Fibroblast of upper back skin (primary cell): ENCODE measurements at regions not wholly inside any gene's neighbourhood (a gene's known extent, or its start where the extent isn't known, plus 50 kb on each side); places are given as distances from the start of the nearest gene placed in this dataset.

ENCODE experiments used
- DNase-seq: peaks from one replicate; pipeline ENCODE4 v3.0.0-alpha.2; 2013

DNA sequence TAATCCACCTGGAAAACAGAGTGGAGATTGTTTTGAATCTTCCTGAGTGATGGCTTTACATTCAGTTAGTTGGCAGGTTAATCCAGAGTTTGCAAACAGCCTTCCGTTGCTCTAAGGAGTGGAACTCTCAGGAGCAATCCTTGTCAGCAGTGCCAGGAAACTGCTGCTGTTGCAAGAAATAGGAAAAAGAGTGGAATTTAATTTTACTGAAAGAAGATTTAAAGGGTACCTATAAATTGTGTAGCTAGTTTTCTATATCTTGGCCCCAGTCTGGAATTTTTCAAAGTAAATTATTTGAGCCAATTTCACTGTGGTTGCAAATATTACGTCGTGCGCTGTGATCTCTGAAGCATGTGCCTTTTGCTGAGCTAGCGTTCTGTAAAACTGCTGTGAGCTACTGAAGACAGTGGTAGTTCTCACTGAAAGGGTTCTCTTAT is 55.5 kb upstream of the SLC5A12 start:
- DNase-seq: peak; percentile 71

GRCh38 chr11:26778000-26778757 is 56.3 kb upstream of the SLC5A12 start:
- peak; percentile 98 for DNase-seq

- peak; percentile 68 for DNase-seq
Observed at GRCh38 chr11:26779074-26779865, 57.4 kb upstream of the SLC5A12 start.

DNA sequence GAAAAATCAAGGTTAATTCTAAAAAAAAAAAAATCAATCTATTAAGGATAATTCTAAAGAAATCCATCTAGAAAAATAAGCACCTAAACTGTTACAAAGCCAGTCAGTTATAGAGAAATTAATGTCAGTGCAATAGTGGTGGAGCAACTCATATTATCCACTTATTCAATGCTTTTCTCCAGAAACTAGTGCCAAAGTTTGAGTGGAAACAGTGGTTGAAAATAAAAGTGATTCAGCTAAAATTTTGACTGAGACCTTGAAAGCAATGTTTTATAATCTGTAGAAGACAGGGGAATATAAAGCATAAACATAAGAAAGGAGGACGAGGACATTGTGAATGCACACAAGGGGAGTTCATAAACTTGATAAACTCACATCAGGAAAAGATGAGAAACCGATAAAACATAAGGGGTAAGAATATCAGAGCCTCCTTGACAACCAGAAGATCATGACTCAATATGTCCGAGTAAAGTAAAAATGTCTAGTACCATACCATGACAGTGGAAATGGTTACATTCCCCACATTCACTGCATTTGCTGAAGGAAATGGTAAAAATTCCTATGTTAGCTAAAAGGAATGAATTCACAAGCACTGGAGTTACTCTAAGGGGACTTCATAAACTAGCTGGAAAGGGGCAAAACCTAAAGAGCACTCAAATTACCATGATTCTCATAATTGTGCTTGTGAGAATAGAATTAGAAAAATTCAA is 58.7 kb upstream of the SLC5A12 start:
- DNase-seq: peak; percentile 75

DNA sequence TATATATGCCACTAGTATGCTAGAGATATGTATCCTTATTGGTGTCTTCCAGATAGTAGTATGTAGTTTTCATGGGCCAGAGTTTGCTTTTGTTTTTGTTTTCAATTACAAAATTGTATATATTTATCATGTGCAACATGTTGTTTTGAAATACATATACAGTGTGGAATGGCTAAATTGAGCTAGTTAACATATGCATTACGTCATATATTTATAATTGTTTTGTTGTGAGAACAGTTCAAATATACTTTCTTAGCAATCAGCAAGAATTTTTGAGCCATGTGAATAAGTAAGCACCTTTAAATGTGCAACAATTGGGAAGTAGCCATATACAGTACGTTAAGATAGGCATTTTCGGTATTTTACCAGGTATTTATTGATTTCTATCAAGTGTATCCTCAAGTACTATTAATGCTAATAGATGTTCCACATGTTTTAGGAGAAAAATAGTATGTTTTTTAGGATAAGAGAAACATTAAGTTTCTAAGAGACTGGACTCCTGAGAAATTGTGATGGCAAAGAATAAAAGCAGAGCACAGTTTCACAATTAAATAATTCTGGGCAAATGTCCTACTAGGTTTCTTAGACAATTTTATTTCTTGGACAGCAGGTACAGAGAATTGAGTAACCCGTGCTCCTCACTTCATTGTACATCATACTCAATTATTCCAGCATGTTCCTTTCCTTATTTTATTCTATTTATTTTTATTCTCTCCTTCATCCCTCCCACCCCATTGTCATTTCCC is 60.5 kb upstream of the SLC5A12 start:
- no peak for DNase-seq

DNA sequence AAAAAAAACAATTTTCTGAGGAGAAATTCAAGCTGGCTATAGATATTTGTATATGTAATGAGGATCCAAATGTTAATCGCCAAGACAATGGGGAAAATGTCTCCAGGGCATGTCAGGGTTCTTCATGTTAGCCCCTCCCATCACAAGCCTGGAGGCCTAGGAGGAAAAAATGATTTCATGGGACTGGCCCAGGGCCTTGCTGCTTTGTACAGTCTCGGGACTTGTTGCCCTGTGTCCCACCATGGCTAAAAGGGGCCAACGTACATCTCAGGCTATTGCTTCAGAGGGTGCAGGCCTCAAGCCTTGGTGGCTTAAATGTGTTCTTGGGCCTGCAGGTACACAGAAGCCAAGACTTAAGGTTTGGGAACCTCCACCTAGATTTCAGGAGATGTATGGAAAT is 62.1 kb upstream of the SLC5A12 start:
- no peak for DNase-seq

GRCh38 chr11:26790738-26791137 is 68.9 kb upstream of the SLC5A12 start:
- DNase-seq: no peak

- DNase-seq: peak; percentile 83
Observed at GRCh38 chr11:26792941-26793340, 71.1 kb upstream of the SLC5A12 start.

DNA sequence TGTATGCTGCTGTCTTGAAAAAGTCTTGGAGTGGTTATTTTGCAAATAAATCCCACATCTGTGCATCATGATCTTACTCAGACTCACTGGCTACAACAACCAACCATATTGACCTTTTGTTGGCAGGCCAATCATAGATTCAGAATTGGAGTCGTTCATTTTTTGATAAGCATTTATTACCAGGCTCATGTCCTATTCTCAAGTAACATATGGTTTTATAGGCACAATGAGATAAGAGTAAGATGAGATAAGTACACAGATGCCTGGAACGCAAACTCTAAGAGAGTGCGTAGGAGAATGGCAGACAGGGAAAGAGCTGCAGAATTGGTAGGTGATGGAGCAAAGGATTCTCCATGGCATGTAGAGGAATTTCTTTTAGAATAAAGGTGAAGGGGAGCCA is 71.6 kb upstream of the SLC5A12 start:
- no peak for DNase-seq

GRCh38 chr11:26801601-26802000 is 79.7 kb upstream of the SLC5A12 start:
- peak; percentile 28 for DNase-seq

- DNase-seq: peak; percentile 40
Observed at GRCh38 chr11:26805001-26805400, 83.1 kb upstream of the SLC5A12 start.

- peak; percentile 84 for DNase-seq
Observed at GRCh38 chr11:26806219-26806618, 84.4 kb upstream of the SLC5A12 start.

GRCh38 chr11:26820739-26821138 is 98.9 kb upstream of the SLC5A12 start:
- DNase-seq: peak; percentile 92

DNA sequence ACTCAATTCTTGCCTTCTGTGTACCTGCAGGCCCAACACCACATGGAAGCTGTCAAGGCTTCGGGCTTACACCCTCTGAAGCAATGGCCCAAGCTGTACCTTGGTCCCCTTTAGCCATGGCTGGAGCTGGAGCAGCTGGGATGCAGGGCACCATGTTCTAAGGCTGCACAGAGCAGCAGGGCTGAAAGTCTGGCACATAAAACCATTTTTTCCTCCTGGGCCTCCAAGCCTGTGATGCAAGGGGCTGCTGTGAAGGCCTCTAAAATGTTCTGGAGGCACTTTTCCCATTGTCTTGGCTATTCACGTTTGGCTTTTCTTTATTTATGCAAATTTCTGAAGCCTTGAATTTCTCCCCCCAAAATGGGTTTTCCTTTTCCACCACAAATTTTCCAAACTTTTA is 102.1 kb upstream of the SLC5A12 start:
- no peak for DNase-seq

DNA sequence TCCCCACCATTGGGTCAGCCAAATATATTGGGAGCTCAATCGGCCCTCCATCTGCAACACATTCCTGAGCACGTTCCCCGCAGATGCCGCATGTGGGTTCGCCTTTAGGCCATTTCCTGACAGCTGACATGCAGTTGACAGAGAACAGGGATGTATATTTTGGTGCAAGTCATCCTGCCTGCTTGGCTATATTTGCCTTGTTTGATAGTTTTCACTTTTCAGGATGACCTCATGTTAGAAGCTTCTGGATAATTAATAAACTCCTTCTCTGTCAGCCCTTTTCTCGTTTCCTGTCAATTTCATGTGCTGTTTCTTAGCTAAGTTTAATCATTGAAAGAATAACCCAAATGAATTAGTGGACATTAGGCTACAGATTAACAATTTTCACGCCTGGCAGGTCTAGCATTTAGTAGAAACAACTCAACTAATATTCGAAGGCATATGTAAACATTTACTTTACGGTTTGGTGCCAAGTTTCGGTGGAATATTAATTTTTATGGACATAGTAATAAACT is 105.8 kb upstream of the SLC5A12 start:
- DNase-seq: peak; percentile 80

- DNase-seq: no peak
Observed at GRCh38 chr11:26828288-26828687, 106.4 kb upstream of the SLC5A12 start.

DNA sequence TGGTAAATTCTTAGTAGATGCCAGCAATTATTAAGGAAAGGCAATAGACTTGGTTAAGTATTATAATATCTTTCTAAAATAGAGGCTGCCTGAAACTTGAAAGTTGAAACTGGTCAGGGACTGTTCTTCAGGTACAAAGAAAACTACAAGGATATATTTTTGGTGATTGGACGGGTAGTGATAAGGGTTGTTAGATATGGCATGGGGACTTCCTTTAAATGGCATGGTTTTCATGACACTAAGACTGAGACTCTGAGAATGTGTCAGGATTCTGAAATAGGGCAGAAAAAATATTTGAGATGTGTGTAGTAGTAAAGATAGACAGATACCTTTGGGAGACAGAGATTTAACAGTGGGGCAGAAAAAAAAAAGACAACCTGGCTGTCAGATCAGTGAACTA is 108.4 kb upstream of the SLC5A12 start:
- DNase-seq: no peak

DNA sequence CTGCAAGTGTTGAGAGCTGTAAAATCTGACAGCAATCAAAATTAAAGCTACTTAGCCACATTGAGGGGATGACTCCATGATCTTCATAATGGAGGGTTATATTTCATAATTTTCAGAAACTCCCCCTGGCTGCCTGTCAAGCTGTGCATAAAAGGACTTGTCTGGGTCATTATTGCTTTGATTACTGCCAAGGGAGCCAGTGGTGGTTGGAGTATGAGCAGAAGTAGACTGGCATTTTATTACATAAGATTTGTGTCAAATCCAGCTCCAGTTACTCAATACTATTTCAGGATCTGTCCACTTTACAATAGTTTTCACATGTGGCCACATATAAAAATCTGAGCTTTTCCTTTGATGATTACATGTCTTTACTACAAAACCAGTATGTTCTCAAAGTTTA is 108.9 kb upstream of the SLC5A12 start:
- peak; percentile 60 for DNase-seq

GRCh38 chr11:26834601-26835000 is 112.7 kb upstream of the SLC5A12 start:
- no peak for DNase-seq

DNA sequence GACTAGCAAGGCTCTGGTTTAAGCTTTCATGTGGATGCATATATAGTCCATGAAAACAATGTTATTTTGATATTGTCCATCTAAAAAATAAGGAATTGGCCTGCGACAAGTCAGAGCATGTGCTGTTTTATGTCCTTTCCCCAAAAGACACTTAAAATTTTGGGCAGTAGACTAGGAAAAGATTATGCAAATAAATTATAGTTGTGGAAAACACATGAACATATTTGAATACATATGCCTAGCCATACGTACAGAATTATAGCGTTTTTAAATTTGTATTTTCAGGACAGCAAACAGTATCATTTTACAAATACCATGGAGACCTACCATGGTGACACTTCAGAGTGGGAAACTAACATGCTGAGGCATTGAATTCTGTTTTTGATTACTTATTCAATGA is 113.8 kb upstream of the SLC5A12 start:
- no peak for DNase-seq

DNA sequence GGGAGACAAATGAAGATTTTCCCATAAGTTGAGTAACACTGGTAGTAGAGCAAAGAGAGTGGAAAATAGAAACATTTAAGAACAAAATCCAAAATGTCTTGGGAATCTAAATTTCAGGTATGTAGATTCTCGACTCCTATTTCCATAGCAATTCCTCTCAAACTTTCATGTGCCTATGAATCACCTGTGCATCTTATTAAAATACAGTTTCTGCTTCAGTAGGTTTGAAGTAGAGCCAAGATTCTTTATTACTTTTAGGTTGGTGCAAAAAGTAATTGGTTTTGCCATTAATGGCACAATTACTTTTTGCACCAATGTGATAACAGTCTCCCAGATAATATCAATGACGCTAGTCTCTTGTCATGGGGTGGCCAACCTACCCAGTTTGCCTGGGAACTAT is 115.3 kb upstream of the SLC5A12 start:
- DNase-seq: no peak

GRCh38 chr11:26839911-26840698 is 118.2 kb upstream of the SLC5A12 start:
- DNase-seq: no peak
